NB4 (cell line): ENCODE measurements at regions not wholly inside any gene's neighbourhood (a gene's known extent, or its start where the extent isn't known, plus 50 kb on each side); places are given as distances from the start of the nearest gene placed in this dataset.
"Not testable (repeated sequence)": the region's sequence is repeated elsewhere in the genome, so short reads cannot be mapped to it uniquely, and the experiment has no call there.

ENCODE experiments used
- DNase-seq: peaks from one replicate; pipeline ENCODE4 v3.0.0; 2010; ENCODE audit warnings: low read depth
- H3K4me3 ChIP-seq: one replicate; pipeline ENCODE4 v1.5.1; 2011; ENCODE audit warnings: mild to moderate bottlenecking, low read depth, low read length, moderate library complexity
- MYC ChIP-seq: IDR thresholded peaks from 2 replicates; pipeline ENCODE4 v1.6.1; 2011; ENCODE audit warnings: low read depth, low read length
- POLR2A ChIP-seq: IDR thresholded peaks from 2 replicates; pipeline ENCODE4 v1.6.1; 2011; ENCODE audit warnings: mild to moderate bottlenecking; ENCODE audit not compliant: insufficient read length; ENCODE audit errors: extremely low read depth
- TF ChIP-seq, protein P1 (sequence below): IDR thresholded peaks from one replicate; pipeline ENCODE4 v1.5.1; 2012; ENCODE audit warnings: low read depth, low read length
- TF ChIP-seq, protein P2 (sequence below): IDR thresholded peaks from 2 replicates; pipeline ENCODE4 v1.6.1; 2011; ENCODE audit warnings: low read depth, low read length

DNA sequence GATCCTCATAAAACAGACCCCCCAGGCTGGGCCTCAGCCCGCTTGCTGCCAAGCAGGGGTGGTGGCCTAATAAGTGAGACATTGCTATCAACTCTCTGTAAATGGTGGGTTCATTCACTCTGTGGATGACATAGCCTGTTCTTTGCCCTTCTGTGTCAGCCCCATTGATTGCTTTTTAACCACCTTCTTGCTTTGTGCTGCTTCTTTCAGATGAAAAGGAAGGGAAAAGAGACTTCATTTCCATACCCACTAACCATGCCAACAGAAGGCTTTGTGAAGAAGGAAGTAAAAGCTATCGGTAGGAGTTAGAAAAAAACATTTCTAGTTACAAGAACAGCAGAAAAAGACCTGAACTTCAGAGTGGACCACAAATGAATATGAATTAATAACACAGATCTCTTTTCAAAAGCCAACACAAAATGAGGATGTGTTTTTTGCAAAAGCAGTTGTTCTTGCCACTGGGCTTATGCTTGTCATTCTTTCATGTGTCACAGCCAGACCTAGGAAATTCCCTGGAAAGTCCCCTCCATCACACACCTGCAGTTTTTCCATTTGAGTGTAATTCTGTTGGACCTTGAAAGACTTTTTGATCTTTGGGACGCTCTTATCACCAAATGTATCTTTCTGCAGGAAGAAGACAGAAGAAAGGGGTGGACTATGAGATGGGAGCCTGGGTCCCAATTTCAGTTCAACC lies 507.7 kb downstream of the CCDC171 start:
- TF ChIP-seq, protein P1, sequence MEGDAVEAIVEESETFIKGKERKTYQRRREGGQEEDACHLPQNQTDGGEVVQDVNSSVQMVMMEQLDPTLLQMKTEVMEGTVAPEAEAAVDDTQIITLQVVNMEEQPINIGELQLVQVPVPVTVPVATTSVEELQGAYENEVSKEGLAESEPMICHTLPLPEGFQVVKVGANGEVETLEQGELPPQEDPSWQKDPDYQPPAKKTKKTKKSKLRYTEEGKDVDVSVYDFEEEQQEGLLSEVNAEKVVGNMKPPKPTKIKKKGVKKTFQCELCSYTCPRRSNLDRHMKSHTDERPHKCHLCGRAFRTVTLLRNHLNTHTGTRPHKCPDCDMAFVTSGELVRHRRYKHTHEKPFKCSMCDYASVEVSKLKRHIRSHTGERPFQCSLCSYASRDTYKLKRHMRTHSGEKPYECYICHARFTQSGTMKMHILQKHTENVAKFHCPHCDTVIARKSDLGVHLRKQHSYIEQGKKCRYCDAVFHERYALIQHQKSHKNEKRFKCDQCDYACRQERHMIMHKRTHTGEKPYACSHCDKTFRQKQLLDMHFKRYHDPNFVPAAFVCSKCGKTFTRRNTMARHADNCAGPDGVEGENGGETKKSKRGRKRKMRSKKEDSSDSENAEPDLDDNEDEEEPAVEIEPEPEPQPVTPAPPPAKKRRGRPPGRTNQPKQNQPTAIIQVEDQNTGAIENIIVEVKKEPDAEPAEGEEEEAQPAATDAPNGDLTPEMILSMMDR: no peak
- TF ChIP-seq, protein P2, sequence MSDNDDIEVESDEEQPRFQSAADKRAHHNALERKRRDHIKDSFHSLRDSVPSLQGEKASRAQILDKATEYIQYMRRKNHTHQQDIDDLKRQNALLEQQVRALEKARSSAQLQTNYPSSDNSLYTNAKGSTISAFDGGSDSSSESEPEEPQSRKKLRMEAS: no peak
- TF ChIP-seq POLR2A (no peak), MYC (no peak)
- H3K4me3 ChIP-seq: no peak overlapping the region
- DNase-seq: no peak

DNA sequence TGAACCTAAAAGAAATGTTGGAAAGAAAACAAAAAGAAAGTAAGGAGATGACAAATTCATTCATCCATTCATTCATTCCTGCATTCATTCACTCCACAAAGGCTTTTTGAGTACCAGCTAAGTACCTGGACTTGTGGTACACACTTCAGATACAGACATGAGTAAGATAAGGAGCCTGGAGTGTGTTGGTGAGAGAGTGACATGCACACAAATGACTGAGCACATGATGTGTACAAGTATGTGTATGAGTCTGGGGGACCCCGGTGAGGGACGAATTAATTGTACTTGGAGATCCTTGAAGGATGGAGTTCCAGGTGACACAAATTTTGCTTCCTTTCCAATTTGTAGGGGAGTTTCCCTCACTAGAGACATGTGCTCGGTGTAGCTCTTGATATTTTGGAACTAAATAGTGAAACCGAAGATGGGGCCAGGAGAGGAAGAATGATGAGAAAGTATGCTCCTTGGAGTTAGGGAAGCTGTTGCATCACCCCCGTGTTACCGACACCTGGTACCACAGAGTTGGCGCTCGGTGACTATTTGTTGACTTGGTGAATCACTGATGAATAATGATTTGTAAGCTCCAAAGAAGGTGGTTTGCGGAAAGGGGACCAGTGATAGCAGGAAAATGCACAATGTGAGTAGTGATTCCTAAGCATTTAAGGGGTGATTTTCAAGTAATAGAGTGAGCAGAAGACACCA lies 509.8 kb downstream of the CCDC171 start:
- no peak for TF ChIP-seq POLR2A
- TF ChIP-seq, protein P1: no peak
- H3K4me3 ChIP-seq: no peak overlapping the region
- DNase-seq: no peak

DNA sequence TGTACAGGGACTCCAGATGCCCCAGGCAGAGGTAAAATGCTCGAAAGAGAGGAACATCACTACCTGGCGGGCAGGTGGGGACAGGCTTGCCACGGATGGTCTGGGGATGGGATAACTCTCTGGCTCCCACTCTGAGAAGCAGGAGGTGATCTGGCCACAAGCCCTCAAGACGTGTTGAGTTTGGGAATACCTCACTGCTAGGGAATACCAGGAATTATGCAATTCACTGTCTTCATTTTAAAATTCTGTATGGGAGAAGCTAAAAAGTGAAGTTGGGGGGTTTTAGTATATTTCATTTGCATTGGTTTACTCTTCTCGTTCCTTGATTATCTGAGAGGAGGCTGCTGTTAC lies 510.4 kb downstream of the CCDC171 start:
- TF ChIP-seq, protein P1: no peak
- no peak for TF ChIP-seq POLR2A
- TF ChIP-seq, protein P2: no peak
- TF ChIP-seq MYC: no peak
- H3K4me3 ChIP-seq: no peak overlapping the region
- DNase-seq: no peak

DNA sequence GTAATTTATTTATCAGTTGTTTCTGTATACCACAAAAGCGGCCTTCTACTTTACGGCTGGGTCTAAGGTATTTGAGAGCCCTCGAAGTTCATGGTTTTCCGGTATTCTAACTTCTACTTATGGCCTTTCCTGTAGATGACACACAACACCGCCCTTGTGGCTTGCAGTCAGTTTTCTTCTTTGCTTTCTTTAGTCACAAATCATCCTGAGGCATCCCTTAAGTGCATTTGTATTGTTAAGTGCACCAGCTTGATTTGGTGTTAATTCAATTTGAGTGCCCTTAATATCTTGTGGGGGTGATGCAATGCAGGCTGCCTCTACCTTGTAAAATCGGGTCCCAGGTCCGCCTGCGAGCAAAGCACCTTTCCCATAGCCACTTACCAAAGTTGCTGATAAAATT lies 511.9 kb downstream of the CCDC171 start:
- DNase-seq: no peak
- TF ChIP-seq, protein P1: no peak
- TF ChIP-seq, protein P2: no peak
- TF ChIP-seq MYC: no peak
- TF ChIP-seq POLR2A: no peak

DNA sequence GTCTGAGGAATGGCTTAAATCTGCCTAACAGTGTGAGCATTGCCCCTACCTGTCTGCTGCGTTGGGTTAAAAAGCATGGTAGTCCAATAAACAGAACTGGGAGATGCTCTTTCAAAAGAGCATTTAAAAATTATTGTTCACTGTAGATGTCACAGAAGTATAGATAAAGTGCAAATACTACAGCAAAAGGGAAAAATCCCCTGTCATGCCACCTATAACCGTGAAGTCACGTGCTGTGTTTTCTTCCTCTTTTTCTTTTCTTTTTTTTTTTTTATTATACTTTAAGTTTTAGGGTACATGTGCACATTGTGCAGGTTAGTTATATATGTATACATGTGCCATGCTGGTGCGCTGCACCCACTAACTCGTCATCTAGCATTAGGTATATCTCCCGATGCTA lies 513.4 kb downstream of the CCDC171 start:
- not testable (repeated sequence) for H3K4me3 ChIP-seq, DNase-seq

More for the DNA sequence above, 511.9 kb downstream of the CCDC171 start:
- no peak overlapping the region for H3K4me3 ChIP-seq

DNA sequence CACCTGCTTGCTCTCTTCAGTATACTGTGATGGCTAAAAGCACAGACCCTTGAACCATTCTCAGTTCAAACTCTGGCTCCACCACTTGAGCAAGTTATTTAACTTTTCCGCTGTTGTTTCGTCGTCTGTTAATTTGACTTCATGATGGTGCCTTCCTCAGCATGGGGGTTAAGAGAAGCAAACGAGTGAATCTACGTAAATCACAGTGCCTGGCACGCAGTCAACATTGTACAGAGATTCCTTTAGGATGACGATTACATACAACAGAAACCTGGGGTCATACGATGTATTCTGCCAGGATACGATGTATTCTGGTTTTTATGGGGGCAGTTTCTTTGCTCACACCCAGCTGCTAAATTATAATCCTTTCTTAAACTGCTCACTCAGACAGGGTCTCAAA lies 515.6 kb downstream of the CCDC171 start:
- TF ChIP-seq, protein P2: no peak
- TF ChIP-seq, protein P1: no peak
- TF ChIP-seq POLR2A (no peak), MYC (no peak)
- DNase-seq: no peak
- no peak overlapping the region for H3K4me3 ChIP-seq
